HCT116 (cell line): ENCODE measurements at regions not wholly inside any gene's neighbourhood (a gene's known extent, or its start where the extent isn't known, plus 50 kb on each side); places are given as distances from the start of the nearest gene placed in this dataset.

Experiments
- ATAC-seq: fragments of 200-7000 bp; cut with Tn5 transposase; 2 replicates; pipeline ENCODE4 v1.9.1; 2020; ENCODE audit warnings: mild to moderate bottlenecking, moderate library complexity
- BruUV-seq: library from RNA; stranded (reverse); fragments of 400-500 nt; replicated peaks from 2 replicates; lab custom pipeline; 2021; lab: Mats Ljungman, UMichigan
- CTCF ChIA-PET: fragments of 300-600 bp; sonication (Branson Sonifier 250); formaldehyde crosslinking; loops from one replicate; lab custom pipeline; 2021; ENCODE audit warnings: antibody characterized with exemption; lab: Charles Lee
- POLR2A ChIA-PET: fragments of 300-600, 350-600 bp; sonication (Branson Sonifier 250); formaldehyde crosslinking; loops from one replicate; lab custom pipeline; 2021; ENCODE audit warnings: antibody characterized with exemption; lab: Charles Lee
- RAD21 ChIA-PET, 2 experiments: fragments of 300-600 bp; sonication (Branson Sonifier 250); formaldehyde crosslinking; loops; one replicate each; lab custom pipeline; 2023; ENCODE audit warnings: low total read pairs in 2 of 2; ENCODE audit not compliant: uncharacterized antibody in 2 of 2, unreplicated experiment in 2 of 2, low non-redundant PET in 1 of 2; lab: Charles Lee
- DNase-seq: peaks from one replicate; pipeline ENCODE4 v3.0.0-alpha.2; 2010; ENCODE audit warnings: low read depth, low spot score
- H2AFZ ChIP-seq: fragments of 200-600 bp; shearing (Covaris generic), sonication (generic); 2 replicates; pipeline ENCODE4 v1.6.1; 2017; ENCODE audit warnings: low read depth, mixed run types, mixed read lengths, antibody characterized with exemption, low read length; ENCODE audit not compliant: poor library complexity, severe bottlenecking
- H3K27ac ChIP-seq: 2 replicates; pipeline ENCODE4 v1.5.1; 2012; ENCODE audit warnings: low read depth, low read length
- H3K27me3 ChIP-seq: fragments of 200-600 bp; sonication (generic); 2 replicates; pipeline ENCODE4 v1.6.1; 2016; ENCODE audit warnings: mixed run types, low read length, mixed read lengths; ENCODE audit not compliant: insufficient read depth
- H3K36me3 ChIP-seq, 2 experiments: fragments of 200-500 bp in 1 of 2; fragments of 200-600 bp in 1 of 2; sonication (Bioruptor generic) in 1 of 2; sonication (generic) in 1 of 2; 2 replicates each; pipeline versions ENCODE4 v1.5.1 to v1.6.1; 2014 to 2016; ENCODE audit warnings: low read length in 2 of 2, inconsistent platforms in 1 of 2, mixed read lengths in 1 of 2, mixed run types in 1 of 2; ENCODE audit not compliant: insufficient read depth in 2 of 2, control insufficient read depth in 1 of 2
- H3K4me1 ChIP-seq, 2 experiments: fragments of 200-600 bp in 1 of 2; sonication (generic) in 1 of 2; 2 replicates each; pipeline versions ENCODE4 v1.5.1 to v1.6.1; 2012 to 2017; ENCODE audit warnings: low read length in 2 of 2, inconsistent platforms in 1 of 2, mild to moderate bottlenecking in 1 of 2, mixed read lengths in 1 of 2, mixed run types in 1 of 2, moderate library complexity in 1 of 2; ENCODE audit not compliant: insufficient read depth in 2 of 2, control insufficient read depth in 1 of 2
- H3K4me2 ChIP-seq: fragments of 200-600 bp; sonication (generic); 2 replicates; pipeline ENCODE4 v1.6.1; 2017; ENCODE audit warnings: mixed run types, low read length, mixed read lengths
- H3K4me3 ChIP-seq, 2 experiments: fragments of 200-600 bp in 1 of 2; sonication (generic) in 1 of 2; replicated peaks in 1 of 2; 2 replicates each; pipeline ENCODE4 v1.5.1; 2011 to 2016; ENCODE audit warnings: low read length in 2 of 2, control low read depth in 1 of 2, low read depth in 1 of 2, mild to moderate bottlenecking in 1 of 2, mixed read lengths in 1 of 2, mixed run types in 1 of 2
- H3K79me2 ChIP-seq: fragments of 200-600 bp; sonication (generic); 2 replicates; pipeline ENCODE4 v1.6.1; 2017; ENCODE audit warnings: mild to moderate bottlenecking, mixed run types, low read length, moderate library complexity, mixed read lengths; ENCODE audit not compliant: insufficient read depth
- H3K9ac ChIP-seq: fragments of 200-600 bp; sonication (generic); 2 replicates; pipeline ENCODE4 v1.6.1; 2016; ENCODE audit warnings: low read length, mixed read lengths
- H3K9me2 ChIP-seq: fragments of 200-600 bp; sonication (generic), shearing (Covaris generic); 2 replicates; pipeline ENCODE4 v1.6.1; 2017; ENCODE audit warnings: mixed run types, mild to moderate bottlenecking, moderate library complexity; ENCODE audit not compliant: insufficient read depth
- H3K9me3 ChIP-seq, 2 experiments: fragments of 200-500 bp in 1 of 2; fragments of 200-600 bp in 1 of 2; sonication (Bioruptor generic) in 1 of 2; sonication (generic) in 1 of 2; 2 replicates each; pipeline ENCODE4 v1.6.1; 2014 to 2017; ENCODE audit warnings: low read length in 2 of 2, mixed read lengths in 2 of 2, inconsistent platforms in 1 of 2, low read depth in 1 of 2, mild to moderate bottlenecking in 1 of 2, mixed run types in 1 of 2, moderate library complexity in 1 of 2; ENCODE audit not compliant: control insufficient read depth in 1 of 2, insufficient read depth in 1 of 2
- H4K20me1 ChIP-seq: fragments of 200-600 bp; sonication (generic), shearing (Covaris generic); 2 replicates; pipeline ENCODE4 v1.6.1; 2017; ENCODE audit warnings: mixed run types, mild to moderate bottlenecking, moderate library complexity; ENCODE audit not compliant: insufficient read depth
- CEBPB ChIP-seq: IDR thresholded peaks from 2 replicates; pipeline ENCODE4 v1.6.1; 2012; ENCODE audit warnings: low read depth
- EGR1 ChIP-seq: IDR thresholded peaks from 2 replicates; pipeline ENCODE4 v1.6.1; 2012; ENCODE audit warnings: low read depth
- ELF1 ChIP-seq: IDR thresholded peaks from 2 replicates; pipeline ENCODE4 v1.6.1; 2012; ENCODE audit warnings: low read depth, borderline replicate concordance
- EZH2phosphoT487 ChIP-seq: fragments of 200-600 bp; IDR thresholded peaks from 2 replicates; pipeline ENCODE4 v1.6.1; 2018; ENCODE audit warnings: antibody characterized with exemption, borderline replicate concordance
- FOSL1 ChIP-seq: IDR thresholded peaks from 2 replicates; pipeline ENCODE4 v1.6.1; 2012; ENCODE audit warnings: low read depth
- JUND ChIP-seq: IDR thresholded peaks from 2 replicates; pipeline ENCODE4 v1.6.1; 2012
- POLR2A ChIP-seq: IDR thresholded peaks from 2 replicates; pipeline ENCODE4 v1.7.0; 2011; ENCODE audit warnings: borderline replicate concordance; ENCODE audit not compliant: insufficient read depth, insufficient read length; ENCODE audit errors: extremely low read depth
- POLR2AphosphoS5 ChIP-seq: IDR thresholded peaks from 2 replicates; pipeline ENCODE4 v1.6.1; 2011; ENCODE audit warnings: mild to moderate bottlenecking, low read depth, low read length, moderate library complexity
- RAD21 ChIP-seq: IDR thresholded peaks from 2 replicates; pipeline ENCODE4 v1.6.1; 2012; ENCODE audit warnings: low read depth, mild to moderate bottlenecking
- SIN3A ChIP-seq: IDR thresholded peaks from 2 replicates; pipeline ENCODE4 v1.6.1; 2012; ENCODE audit warnings: low read depth
- SRF ChIP-seq: IDR thresholded peaks from 2 replicates; pipeline ENCODE4 v1.6.1; 2012; ENCODE audit warnings: low read depth
- TCF7L2 ChIP-seq: IDR thresholded peaks from 2 replicates; pipeline ENCODE4 v1.7.0; 2011; ENCODE audit warnings: borderline replicate concordance, inconsistent platforms; ENCODE audit not compliant: insufficient read depth, insufficient read length; ENCODE audit errors: extremely low read depth
- ZFX ChIP-seq: fragments of 450-650 bp; IDR thresholded peaks from 2 replicates; pipeline ENCODE4 v1.6.1; 2017
- intact Hi-C: fragments of 100-400 bp; cut with micrococcal nuclease; formaldehyde crosslinking; loops from 2 replicates; pipeline ENCODE4 v1.10.0; 2022
- TF ChIP-seq, protein P1 (sequence below): IDR thresholded peaks from 2 replicates; pipeline ENCODE4 v1.6.1; 2012
- TF ChIP-seq, protein P2 (sequence below), 3 experiments: fragments of 200-600 bp in 1 of 3; sonication (generic) in 1 of 3; IDR thresholded peaks in 2 of 3; conservative IDR thresholded peaks in 1 of 3; 2 replicates each; pipeline ENCODE4 v1.5.1; 2012 to 2017; ENCODE audit warnings: low read depth in 2 of 3, low read length in 2 of 3, antibody characterized with exemption in 1 of 3, borderline replicate concordance in 1 of 3, control low read depth in 1 of 3, mild to moderate bottlenecking in 1 of 3, mixed read lengths in 1 of 3, mixed run types in 1 of 3, moderate library complexity in 1 of 3; ENCODE audit not compliant: insufficient read depth in 1 of 3
- TF ChIP-seq, protein P3 (sequence below): IDR thresholded peaks from 2 replicates; pipeline ENCODE4 v1.6.1; 2012; ENCODE audit warnings: low read depth
- TF ChIP-seq, protein P4 (sequence below): IDR thresholded peaks from 2 replicates; pipeline ENCODE4 v1.6.1; 2012
- TF ChIP-seq, protein P5 (sequence below): IDR thresholded peaks from 2 replicates; pipeline ENCODE4 v1.6.1; 2011; ENCODE audit warnings: mild to moderate bottlenecking, low read length, moderate library complexity; ENCODE audit not compliant: insufficient replicate concordance; ENCODE audit errors: extremely low read depth

DNA sequence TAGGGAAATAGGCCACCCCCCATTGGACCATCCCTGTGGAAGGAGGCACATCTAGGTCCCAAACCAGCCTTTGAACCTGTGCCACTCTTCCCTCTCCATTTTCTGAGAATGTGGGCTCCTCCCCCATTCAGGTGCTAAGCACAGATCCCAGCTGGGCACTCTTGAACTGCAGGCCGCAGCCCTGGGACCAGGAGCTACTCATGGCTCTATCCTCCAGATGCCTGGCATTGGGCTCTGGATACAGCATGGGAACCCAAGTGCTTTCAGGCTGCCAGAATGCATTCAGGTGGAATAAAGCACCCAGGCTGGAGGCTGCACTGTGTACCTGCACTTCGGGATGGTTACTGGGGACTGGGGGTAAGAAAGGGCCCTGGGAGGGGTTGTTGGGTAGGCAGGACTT lies 1372.3 kb upstream of the SPRY2 start:
- CTCF ChIA-PET = no interaction called here
- ATAC-seq (no peak), DNase-seq (no peak)
- intact Hi-C loops = no loop called here
- RAD21 ChIA-PET = no interaction called here
- Histone ChIP-seq H2AFZ (no peak overlapping the region), H3K36me3 (no peaks in the 10 kb centered on the region), H3K9me2 (no peaks in the 10 kb centered on the region), H3K4me1 (no peaks in the 10 kb centered on the region), H3K27ac (no peak overlapping the region), H3K79me2 (no peaks in the 10 kb centered on the region), H3K4me3 (no peak overlapping the region), H3K27me3 (no peaks in the 10 kb centered on the region), H3K4me2 (no peak overlapping the region), H3K9me3 (0 out of 4 replicates have a peak, but pooled peaks cover 0 to 4% of the 10 kb centered on the region in 2 experiments), H3K9ac (no peak overlapping the region), H4K20me1 (no peaks in the 10 kb centered on the region)
- TF ChIP-seq RAD21 (no peak), CEBPB (no peak), EZH2phosphoT487 (no peak), EGR1 (no peak), FOSL1 (no peak), POLR2AphosphoS5 (no peak), POLR2A (no peak), ELF1 (no peak), ZFX (no peak), SRF (no peak), TCF7L2 (no peak), JUND (no peak), SIN3A (no peak)
- TF ChIP-seq, protein P1, sequence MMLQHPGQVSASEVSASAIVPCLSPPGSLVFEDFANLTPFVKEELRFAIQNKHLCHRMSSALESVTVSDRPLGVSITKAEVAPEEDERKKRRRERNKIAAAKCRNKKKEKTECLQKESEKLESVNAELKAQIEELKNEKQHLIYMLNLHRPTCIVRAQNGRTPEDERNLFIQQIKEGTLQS = no peak
- TF ChIP-seq, protein P2, sequence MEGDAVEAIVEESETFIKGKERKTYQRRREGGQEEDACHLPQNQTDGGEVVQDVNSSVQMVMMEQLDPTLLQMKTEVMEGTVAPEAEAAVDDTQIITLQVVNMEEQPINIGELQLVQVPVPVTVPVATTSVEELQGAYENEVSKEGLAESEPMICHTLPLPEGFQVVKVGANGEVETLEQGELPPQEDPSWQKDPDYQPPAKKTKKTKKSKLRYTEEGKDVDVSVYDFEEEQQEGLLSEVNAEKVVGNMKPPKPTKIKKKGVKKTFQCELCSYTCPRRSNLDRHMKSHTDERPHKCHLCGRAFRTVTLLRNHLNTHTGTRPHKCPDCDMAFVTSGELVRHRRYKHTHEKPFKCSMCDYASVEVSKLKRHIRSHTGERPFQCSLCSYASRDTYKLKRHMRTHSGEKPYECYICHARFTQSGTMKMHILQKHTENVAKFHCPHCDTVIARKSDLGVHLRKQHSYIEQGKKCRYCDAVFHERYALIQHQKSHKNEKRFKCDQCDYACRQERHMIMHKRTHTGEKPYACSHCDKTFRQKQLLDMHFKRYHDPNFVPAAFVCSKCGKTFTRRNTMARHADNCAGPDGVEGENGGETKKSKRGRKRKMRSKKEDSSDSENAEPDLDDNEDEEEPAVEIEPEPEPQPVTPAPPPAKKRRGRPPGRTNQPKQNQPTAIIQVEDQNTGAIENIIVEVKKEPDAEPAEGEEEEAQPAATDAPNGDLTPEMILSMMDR (IDR thresholded peaks at IDR 0.05 in 2 of 3, conservative IDR thresholded peaks at IDR 0.05 in 1 of 3; ENCODE audit: borderline replicate concordance in 1 of 3, insufficient read depth in 1 of 3, low read depth in 2 of 3, low read length in 2 of 3) = no peak
- TF ChIP-seq, protein P3, sequence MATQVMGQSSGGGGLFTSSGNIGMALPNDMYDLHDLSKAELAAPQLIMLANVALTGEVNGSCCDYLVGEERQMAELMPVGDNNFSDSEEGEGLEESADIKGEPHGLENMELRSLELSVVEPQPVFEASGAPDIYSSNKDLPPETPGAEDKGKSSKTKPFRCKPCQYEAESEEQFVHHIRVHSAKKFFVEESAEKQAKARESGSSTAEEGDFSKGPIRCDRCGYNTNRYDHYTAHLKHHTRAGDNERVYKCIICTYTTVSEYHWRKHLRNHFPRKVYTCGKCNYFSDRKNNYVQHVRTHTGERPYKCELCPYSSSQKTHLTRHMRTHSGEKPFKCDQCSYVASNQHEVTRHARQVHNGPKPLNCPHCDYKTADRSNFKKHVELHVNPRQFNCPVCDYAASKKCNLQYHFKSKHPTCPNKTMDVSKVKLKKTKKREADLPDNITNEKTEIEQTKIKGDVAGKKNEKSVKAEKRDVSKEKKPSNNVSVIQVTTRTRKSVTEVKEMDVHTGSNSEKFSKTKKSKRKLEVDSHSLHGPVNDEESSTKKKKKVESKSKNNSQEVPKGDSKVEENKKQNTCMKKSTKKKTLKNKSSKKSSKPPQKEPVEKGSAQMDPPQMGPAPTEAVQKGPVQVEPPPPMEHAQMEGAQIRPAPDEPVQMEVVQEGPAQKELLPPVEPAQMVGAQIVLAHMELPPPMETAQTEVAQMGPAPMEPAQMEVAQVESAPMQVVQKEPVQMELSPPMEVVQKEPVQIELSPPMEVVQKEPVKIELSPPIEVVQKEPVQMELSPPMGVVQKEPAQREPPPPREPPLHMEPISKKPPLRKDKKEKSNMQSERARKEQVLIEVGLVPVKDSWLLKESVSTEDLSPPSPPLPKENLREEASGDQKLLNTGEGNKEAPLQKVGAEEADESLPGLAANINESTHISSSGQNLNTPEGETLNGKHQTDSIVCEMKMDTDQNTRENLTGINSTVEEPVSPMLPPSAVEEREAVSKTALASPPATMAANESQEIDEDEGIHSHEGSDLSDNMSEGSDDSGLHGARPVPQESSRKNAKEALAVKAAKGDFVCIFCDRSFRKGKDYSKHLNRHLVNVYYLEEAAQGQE = no peak
- TF ChIP-seq, protein P4, sequence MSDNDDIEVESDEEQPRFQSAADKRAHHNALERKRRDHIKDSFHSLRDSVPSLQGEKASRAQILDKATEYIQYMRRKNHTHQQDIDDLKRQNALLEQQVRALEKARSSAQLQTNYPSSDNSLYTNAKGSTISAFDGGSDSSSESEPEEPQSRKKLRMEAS = no peak
- TF ChIP-seq, protein P5, sequence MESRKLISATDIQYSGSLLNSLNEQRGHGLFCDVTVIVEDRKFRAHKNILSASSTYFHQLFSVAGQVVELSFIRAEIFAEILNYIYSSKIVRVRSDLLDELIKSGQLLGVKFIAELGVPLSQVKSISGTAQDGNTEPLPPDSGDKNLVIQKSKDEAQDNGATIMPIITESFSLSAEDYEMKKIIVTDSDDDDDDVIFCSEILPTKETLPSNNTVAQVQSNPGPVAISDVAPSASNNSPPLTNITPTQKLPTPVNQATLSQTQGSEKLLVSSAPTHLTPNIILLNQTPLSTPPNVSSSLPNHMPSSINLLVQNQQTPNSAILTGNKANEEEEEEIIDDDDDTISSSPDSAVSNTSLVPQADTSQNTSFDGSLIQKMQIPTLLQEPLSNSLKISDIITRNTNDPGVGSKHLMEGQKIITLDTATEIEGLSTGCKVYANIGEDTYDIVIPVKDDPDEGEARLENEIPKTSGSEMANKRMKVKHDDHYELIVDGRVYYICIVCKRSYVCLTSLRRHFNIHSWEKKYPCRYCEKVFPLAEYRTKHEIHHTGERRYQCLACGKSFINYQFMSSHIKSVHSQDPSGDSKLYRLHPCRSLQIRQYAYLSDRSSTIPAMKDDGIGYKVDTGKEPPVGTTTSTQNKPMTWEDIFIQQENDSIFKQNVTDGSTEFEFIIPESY = no peak
- POLR2A ChIA-PET = no interaction called here
- no TSS peak for BruUV-seq
